ENCODE measurements at regions not wholly inside any gene's neighbourhood (a gene's known extent, or its start where the extent isn't known, plus 50 kb on each side); places are given as distances from the start of the nearest gene placed in this dataset.

DNA sequence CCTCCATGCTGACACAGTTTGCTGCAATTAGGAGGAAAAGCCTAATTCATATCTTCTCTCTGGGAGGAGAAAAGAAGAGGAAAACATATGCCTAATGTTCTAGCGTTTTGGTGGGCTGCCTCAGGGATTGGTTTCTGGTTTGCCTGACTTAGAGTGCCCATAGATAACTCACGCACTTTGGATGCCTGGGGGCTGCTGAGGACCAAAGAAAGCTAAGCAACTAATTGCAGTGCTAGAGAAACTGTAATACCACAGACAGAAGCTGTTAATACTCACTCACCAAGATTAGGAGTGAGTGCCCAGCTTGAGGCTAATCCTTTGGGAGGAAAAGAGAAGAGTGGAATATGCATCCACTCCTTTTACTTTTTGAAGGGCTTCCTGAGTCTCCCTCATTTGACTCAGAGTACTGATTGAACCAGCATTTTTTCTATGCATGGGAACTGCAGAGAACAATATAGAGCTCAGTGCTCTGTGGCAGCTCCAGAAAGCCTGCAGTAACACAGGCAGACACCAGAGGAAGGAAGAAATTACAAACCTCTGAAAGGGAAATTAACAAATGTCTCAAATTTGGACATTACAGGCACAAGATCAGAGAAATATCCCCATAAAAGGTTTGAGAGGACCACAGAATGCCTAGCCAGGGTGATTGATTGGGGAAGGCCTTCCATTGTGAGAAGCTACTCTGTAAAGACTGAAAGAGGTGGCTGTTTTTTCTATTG lies 666.4 kb downstream of the OLFM4 start:
- no peak for DNase-seq (ENCODE audit: low spot score)
- TF ChIP-seq, protein P1, sequence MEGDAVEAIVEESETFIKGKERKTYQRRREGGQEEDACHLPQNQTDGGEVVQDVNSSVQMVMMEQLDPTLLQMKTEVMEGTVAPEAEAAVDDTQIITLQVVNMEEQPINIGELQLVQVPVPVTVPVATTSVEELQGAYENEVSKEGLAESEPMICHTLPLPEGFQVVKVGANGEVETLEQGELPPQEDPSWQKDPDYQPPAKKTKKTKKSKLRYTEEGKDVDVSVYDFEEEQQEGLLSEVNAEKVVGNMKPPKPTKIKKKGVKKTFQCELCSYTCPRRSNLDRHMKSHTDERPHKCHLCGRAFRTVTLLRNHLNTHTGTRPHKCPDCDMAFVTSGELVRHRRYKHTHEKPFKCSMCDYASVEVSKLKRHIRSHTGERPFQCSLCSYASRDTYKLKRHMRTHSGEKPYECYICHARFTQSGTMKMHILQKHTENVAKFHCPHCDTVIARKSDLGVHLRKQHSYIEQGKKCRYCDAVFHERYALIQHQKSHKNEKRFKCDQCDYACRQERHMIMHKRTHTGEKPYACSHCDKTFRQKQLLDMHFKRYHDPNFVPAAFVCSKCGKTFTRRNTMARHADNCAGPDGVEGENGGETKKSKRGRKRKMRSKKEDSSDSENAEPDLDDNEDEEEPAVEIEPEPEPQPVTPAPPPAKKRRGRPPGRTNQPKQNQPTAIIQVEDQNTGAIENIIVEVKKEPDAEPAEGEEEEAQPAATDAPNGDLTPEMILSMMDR (IDR thresholded peaks at IDR 0.05) = no peak
- Histone ChIP-seq H3K4me3 (no peak overlapping the region), H3K27ac (no peak overlapping the region)

DNA sequence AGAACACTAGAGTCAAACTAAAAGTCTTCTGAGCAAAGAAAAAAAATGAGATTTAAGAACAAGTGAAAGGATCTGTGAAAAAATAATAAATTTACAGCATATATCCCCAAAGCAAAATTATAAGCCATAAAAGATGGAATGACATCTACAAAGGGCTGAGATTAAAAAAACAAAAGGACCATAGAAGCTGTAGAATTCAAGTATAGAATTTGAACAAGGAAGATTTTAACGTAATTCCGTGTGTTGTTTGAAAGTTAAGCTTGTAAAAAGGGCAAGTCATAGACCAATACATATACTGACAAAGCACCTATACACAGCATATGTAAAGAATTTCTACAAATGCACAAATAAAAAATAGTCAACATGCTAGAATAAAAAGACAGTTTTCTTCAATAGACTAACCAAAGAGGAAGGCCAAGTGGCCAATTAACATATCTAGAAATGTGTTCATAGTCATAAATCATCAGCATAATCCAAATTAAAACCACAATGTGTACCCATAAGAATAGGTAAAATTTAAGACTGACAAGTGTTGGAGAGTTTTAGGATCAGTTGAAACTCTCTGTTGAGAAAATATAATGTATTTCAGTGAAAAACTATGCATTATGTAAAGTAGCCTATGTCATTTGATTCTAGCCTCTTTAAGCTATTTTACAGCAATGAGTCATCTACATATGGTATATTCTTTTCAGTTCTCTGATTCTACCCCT lies 674.9 kb downstream of the OLFM4 start:
- no peak for DNase-seq (ENCODE audit: low spot score)
- TF ChIP-seq, protein P1 (IDR thresholded peaks at IDR 0.05) = no peak
- Histone ChIP-seq H3K27ac (no peak overlapping the region), H3K4me3 (no peak overlapping the region)

DNA sequence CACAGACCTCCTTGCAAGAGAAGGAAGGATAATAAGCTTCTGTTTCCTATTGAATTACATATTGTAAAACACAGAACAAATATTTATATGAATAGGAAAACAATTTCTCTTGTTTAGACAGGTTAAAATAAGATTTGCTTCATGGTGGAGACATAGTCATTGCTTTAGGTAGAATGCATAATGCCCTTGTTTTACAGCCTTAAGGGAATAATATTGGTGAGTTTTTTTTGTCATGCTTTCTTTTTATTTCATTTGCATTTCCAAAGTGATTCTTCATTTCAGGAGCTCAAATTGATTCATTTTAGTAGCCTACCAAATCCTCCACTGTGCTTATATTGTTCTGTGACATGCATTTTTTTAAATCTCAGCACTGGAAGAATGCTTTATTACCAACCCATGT lies 690.7 kb downstream of the OLFM4 start:
- no peak for DNase-seq (ENCODE audit: low spot score)
- Histone ChIP-seq H3K27ac (no peak overlapping the region), H3K4me3 (no peak overlapping the region)
- TF ChIP-seq, protein P1 (IDR thresholded peaks at IDR 0.05) = no peak

DNA sequence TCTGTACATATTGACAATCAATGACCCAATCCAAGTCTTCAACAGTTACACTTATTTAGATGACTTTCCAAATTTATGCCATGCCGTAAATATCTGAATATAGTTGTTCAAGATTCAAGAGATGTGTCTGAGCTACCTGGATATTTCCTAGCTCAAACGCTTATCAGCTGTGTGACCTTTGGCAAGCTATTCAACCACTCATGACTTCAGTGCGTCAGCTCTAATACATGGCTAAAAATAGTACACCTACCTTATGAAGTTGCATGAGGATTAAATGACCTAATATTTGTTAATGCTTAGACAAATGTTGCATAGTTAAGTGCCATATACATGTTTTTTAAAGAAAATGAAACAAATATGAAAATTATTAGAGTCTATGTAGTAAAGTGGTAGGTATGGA lies 704.1 kb downstream of the OLFM4 start:
- TF ChIP-seq, protein P1 (IDR thresholded peaks at IDR 0.05) = no peak
- H3K27ac ChIP-seq = no peak overlapping the region
- H3K4me3 ChIP-seq = no peak overlapping the region
- DNase-seq (ENCODE audit: low spot score) = no peak

DNA sequence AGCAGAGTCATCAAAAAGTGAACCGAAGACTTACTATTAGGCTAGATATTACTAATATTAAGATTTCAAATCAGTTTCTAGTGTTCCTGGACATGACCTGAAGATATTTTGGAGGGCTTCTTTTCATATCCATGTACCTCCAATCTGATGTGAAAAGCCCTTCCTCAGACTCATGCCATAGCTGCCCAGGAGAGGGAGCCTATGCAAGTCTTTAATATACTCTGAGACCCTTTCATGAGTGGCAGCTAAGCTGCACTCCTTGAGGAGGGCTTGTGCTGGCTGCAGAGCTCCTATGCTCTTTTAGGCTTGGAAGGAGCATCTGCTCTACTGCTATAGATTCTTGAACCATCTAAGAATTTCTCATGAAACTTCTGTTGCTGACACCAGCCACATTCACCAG lies 715.3 kb downstream of the OLFM4 start:
- H3K27ac ChIP-seq = no peak overlapping the region
- TF ChIP-seq, protein P1 (IDR thresholded peaks at IDR 0.05) = no peak
- no peak for DNase-seq (ENCODE audit: low spot score)
- H3K4me3 ChIP-seq = no peak overlapping the region

DNA sequence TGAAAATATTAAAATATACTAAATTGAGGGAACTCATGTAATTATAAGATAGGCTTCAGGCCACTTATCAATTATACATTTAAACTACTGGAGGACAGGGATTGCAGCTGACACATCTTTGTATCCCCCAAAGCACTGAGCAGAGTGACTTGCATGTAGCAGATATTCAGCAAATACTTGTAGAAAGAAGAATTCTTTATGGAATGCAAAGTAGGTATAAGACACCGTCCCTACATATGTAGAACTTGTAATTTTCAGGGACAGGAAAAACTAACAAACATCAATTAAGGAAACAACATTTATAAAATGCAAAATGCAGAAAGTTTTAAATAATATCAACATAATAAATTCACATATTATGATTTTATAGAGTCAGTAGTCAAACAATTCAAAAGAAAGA lies 719.2 kb downstream of the OLFM4 start:
- no peak overlapping the region for H3K27ac ChIP-seq
- no peak overlapping the region for H3K4me3 ChIP-seq
- DNase-seq (ENCODE audit: low spot score) = no peak
- TF ChIP-seq, protein P1 (IDR thresholded peaks at IDR 0.05) = no peak

DNA sequence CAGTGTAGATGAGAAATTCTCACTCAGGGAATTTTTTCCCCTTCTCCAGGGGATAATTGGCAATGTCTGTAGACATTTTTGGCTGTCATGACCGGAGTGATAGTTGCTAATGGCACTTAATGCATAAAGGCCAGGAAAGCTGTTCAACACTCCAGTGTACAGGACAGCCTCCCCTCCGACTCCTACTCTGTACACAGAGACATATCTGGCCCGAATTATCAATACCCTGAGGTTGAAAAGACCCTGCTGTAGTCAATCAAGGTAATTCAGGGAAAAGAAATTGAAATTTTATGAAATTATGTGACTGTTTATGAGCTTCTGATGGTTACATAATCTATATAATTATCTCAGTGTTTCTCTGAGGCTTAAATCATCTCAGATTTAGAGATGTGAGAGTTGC lies 720.7 kb downstream of the OLFM4 start:
- no peak overlapping the region for H3K27ac ChIP-seq
- DNase-seq (ENCODE audit: low spot score) = no peak
- no peak overlapping the region for H3K4me3 ChIP-seq
- TF ChIP-seq, protein P1 (IDR thresholded peaks at IDR 0.05) = no peak
